ENCODE measurements at regions not wholly inside any gene's neighbourhood (a gene's known extent, or its start where the extent isn't known, plus 50 kb on each side); places are given as distances from the start of the nearest gene placed in this dataset.

DNA sequence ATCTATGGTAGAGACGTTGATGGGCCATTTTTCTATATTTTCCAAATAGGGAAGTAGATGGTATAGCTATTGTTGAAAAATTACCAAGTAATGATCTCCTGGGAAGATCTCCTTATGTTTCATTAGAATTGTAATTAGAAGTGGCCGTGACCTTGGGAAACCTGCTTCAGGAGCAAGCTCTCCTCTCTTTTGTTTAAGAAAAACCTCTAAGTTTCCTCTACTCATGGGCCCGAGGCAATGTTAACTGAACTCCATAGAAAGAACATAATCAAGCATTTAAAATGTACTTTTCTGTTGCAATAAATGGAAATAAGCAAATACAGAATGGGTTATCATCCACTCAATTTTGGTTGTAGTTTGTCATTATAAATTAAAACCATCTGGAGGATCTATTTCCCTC, 511.2 kb upstream of the MDFIC2 start:
- H3K4me1 Mint-ChIP-seq = no peaks in the 10 kb centered on the region
- peaks cover 5% of the 10 kb centered on the region for H3K27me3 Mint-ChIP-seq
- H3K9me3 Mint-ChIP-seq = no peaks in the 10 kb centered on the region
- H3K36me3 Mint-ChIP-seq (ENCODE audit: low read depth) = no peaks in the 10 kb centered on the region
- DNase-seq (no peak), ATAC-seq (no peak)
- no peak overlapping the region for H3K27ac Mint-ChIP-seq
- H3K4me3 Mint-ChIP-seq = no peak overlapping the region

DNA sequence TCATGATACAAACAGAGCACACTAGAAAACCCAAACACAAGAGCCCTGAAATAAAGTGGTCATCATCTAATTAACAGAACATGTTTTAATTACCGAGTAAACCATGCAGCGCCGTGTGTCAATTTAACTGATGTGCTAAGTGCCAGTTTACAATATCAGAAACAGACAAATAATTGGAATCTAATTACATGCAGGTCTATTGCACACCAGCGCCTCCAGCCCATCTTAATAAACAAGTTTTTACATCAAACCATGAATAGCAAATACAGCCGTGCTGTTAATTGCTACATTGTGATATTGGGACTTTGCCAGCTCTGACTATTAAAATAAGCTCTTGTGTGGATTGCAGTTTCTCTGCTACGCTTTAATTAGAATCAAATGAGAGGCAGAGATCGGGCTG, 510.2 kb upstream of the MDFIC2 start:
- no peaks in the 10 kb centered on the region for H3K4me1 Mint-ChIP-seq
- no peak for DNase-seq
- H3K36me3 Mint-ChIP-seq (ENCODE audit: low read depth) = no peaks in the 10 kb centered on the region
- ATAC-seq = no peak
- peaks cover 4% of the 10 kb centered on the region for H3K27me3 Mint-ChIP-seq
- no peak overlapping the region for H3K27ac Mint-ChIP-seq
- no peaks in the 10 kb centered on the region for H3K9me3 Mint-ChIP-seq
- no peak overlapping the region for H3K4me3 Mint-ChIP-seq

DNA sequence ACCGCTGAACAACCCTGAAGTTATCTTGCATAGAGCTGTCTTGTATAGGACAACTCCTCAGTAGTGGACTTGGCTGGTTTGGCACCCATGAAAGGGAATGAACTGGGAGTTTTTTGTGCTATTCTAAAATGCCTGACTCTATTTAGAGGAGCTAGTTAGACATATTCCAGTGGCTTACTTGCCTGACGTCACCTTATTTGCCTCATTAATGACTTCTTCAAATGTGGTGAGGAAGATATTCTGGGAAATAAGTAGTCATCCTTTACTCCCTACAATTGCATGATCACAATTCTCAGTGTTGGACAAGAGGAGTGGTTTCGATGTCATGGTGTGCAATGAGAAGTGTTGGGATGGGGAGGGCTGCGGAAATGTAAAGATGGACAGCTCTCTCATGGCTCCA, 509.2 kb upstream of the MDFIC2 start:
- DNase-seq (no peak), ATAC-seq (no peak)
- peaks cover 4% of the 10 kb centered on the region for H3K27me3 Mint-ChIP-seq
- no peak overlapping the region for H3K27ac Mint-ChIP-seq
- no peak overlapping the region for H3K4me3 Mint-ChIP-seq
- H3K9me3 Mint-ChIP-seq = peaks cover 5% of the 10 kb centered on the region
- no peaks in the 10 kb centered on the region for H3K4me1 Mint-ChIP-seq
- no peaks in the 10 kb centered on the region for H3K36me3 Mint-ChIP-seq (ENCODE audit: low read depth)

DNA sequence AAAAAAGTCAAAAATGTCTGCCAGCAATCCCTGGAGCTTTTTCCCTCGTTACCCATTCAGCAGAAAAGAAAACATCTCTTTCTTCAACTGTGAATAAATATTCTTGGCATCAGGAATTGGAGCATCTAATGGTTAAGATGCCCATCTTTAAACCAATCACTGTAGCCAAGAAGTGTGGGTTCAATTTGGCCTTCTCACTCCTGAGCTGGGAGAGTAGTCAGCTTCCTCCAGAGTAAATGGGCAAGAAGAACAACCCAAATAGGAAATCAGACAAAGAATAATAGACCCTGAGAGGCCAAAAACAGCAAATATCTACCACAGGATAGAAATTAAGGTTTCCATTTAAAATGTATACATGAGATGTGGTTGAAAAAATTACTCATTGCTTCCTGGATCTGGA, 508.0 kb upstream of the MDFIC2 start:
- ATAC-seq = no peak
- H3K27me3 Mint-ChIP-seq = peaks cover 7% of the 10 kb centered on the region
- H3K4me3 Mint-ChIP-seq = no peak overlapping the region
- H3K27ac Mint-ChIP-seq = no peak overlapping the region
- H3K9me3 Mint-ChIP-seq = peaks cover 6% of the 10 kb centered on the region
- no peaks in the 10 kb centered on the region for H3K36me3 Mint-ChIP-seq (ENCODE audit: low read depth)
- no peaks in the 10 kb centered on the region for H3K4me1 Mint-ChIP-seq
- DNase-seq = no peak

DNA sequence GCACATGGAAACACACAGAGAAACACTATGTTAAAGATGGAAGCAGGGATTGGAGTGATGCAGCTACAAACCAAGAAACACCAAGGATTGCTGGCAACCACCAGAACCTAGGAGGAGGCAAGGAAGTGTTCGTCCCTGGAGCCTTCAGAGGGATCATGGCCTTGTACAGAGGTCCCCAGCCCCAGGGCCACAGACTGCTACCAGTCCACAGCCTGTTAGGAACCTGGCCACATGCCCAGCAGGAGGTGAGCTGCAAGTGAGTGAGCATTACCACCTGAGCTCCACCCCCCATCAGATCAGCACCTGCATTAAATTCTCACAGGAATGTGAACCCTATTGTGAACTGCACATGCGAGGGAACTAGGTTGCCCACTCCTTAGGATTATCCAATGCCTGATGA, 505.7 kb upstream of the MDFIC2 start:
- no peak for DNase-seq
- Mint-ChIP-seq H3K4me1 (no peaks in the 10 kb centered on the region), H3K36me3 (ENCODE audit: low read depth) (no peaks in the 10 kb centered on the region), H3K9me3 (peaks cover 6% of the 10 kb centered on the region), H3K4me3 (no peak overlapping the region), H3K27me3 (peaks cover 4% of the 10 kb centered on the region), H3K27ac (no peak overlapping the region)
- ATAC-seq = no peak

DNA sequence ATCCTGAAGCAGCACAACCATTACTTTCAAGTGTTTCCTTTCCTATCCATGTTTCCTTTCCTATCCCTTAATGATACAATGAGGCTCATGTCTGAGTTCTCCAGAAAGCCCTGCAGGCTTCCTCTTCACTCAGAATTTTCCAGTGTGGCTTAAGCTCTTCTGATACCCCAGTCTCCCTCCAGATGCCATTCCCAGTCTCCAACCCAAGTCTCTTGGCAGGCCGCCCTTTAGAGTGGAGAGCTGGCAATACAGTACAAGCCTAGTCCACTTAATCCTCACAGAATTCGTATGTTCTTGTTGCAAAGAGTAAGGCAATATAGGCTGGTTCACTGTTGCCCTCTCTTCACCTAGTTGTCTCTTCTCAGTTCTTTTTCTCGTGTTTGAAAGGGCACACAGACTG, 503.9 kb upstream of the MDFIC2 start:
- H3K9me3 Mint-ChIP-seq = peaks cover 6% of the 10 kb centered on the region
- DNase-seq (no peak), ATAC-seq (no peak)

DNA sequence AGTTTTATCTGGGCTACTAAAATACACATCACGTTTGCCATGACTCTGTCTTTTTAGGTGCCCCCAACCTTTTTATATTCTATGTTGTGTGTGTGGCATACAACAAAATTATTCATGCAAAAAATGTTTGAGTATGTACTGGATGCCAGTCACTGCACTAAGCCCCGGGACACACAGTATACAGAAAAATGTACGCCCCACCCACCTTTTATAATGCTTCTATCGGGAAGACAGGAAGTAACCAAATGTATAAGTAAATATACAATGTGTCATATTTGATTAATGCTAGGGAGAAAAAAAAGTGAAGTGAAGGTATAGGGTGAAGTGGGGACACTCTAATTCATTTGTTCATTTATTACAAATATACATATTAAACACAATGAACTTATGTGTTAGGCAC, 503.4 kb upstream of the MDFIC2 start:
- Mint-ChIP-seq H3K4me1 (no peaks in the 10 kb centered on the region), H3K36me3 (ENCODE audit: low read depth) (no peaks in the 10 kb centered on the region), H3K27me3 (peaks cover 4% of the 10 kb centered on the region), H3K27ac (no peak overlapping the region), H3K9me3 (peaks cover 6% of the 10 kb centered on the region), H3K4me3 (no peak overlapping the region)
- DNase-seq (no peak), ATAC-seq (no peak)

More for the DNA sequence above, 503.9 kb upstream of the MDFIC2 start:
- no peaks in the 10 kb centered on the region for H3K4me1 Mint-ChIP-seq
- H3K27me3 Mint-ChIP-seq = peaks cover 4% of the 10 kb centered on the region
- H3K4me3 Mint-ChIP-seq = no peak overlapping the region
- H3K27ac Mint-ChIP-seq = no peak overlapping the region
- H3K36me3 Mint-ChIP-seq (ENCODE audit: low read depth) = no peaks in the 10 kb centered on the region

DNA sequence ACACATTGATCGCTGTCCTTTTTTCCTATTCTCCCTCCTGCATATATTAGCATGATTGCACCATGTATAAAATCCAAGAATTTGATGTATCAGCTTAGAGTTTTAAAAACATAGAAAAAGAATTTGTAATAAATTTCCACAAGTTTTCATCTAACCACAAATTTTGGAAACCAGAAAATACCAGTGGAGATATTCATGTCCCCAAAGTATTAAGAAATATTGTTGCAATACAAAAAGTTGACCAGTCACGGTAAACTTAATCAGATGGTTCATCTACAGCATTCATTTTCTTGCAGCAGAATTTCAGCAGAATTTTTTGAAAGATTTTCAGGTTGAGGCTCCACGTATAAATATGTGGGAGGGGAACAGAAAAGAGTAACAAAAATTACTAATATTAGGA, 500.9 kb upstream of the MDFIC2 start:
- Mint-ChIP-seq H3K27me3 (peaks cover 4% of the 10 kb centered on the region), H3K36me3 (ENCODE audit: low read depth) (no peaks in the 10 kb centered on the region), H3K4me1 (no peaks in the 10 kb centered on the region), H3K27ac (no peak overlapping the region), H3K4me3 (no peak overlapping the region), H3K9me3 (peaks cover 6% of the 10 kb centered on the region)
- DNase-seq (no peak), ATAC-seq (no peak)

DNA sequence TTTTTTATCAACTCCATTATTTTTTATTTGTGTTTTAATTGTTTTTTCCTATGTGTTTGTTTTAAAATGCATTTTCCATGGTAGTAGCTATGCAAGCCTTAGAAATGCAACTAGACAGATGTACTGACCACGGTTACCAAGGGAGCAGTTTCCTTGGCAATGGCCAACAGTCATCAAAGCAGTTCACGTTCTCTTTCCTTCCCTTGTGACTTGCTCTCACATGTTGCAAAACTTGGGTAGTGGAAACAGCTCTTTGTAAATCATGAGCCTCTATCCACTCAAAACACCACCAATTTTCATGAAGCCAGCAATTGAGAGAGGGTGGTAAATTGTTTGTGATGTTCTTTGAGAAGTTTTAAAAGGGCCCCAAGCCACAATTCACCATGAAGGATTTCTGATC, 499.4 kb upstream of the MDFIC2 start:
- Mint-ChIP-seq H3K27me3 (peaks cover 11% of the 10 kb centered on the region), H3K4me3 (no peak overlapping the region), H3K27ac (no peak overlapping the region), H3K9me3 (peaks cover 3% of the 10 kb centered on the region), H3K36me3 (ENCODE audit: low read depth) (no peaks in the 10 kb centered on the region), H3K4me1 (no peaks in the 10 kb centered on the region)
- DNase-seq (no peak), ATAC-seq (no peak)

DNA sequence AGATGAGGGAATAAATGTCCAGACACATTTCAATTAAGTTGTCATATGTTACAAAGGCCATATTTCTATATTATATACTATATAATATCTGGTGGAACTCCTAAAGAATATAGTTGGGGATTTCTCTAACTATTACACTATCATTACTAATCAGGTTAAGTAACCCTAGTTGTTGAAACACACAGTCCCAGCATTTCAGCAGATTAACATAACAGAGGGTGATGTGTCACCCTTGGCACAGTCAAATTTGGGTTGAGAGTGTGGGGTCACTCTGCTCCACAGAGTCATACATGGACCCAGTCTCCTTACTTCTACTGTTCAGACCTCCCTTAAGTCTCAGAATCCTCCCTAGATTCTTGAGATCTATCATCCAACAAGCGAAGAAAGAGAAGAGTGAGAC, 496.4 kb upstream of the MDFIC2 start:
- Mint-ChIP-seq H3K27ac (no peak overlapping the region), H3K4me1 (no peaks in the 10 kb centered on the region), H3K9me3 (no peaks in the 10 kb centered on the region), H3K4me3 (no peak overlapping the region), H3K36me3 (ENCODE audit: low read depth) (no peaks in the 10 kb centered on the region), H3K27me3 (peaks cover 18% of the 10 kb centered on the region)
- DNase-seq (no peak), ATAC-seq (no peak)

DNA sequence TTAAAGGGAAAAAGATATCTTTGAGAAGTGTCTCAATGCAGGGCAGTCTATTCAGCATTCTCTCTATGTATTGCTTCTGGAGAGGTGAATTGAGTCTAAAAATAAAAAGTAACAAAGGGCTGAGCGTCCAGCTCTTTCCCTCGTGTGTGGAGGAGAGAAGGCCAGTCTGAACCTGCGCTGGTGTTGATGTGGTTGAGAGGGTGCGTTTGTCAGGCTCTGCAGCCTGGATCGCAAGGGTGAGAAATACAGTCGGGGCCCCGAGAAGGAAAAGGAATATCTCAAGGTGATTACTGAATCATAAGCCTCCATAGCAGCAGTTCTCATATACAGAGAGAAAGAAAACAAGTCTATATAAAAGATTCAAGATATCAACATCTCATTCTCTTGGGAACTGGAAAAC, 494.1 kb upstream of the MDFIC2 start:
- no peak for ATAC-seq
- H3K4me1 Mint-ChIP-seq = no peaks in the 10 kb centered on the region
- no peak for DNase-seq
- H3K27ac Mint-ChIP-seq = no peak overlapping the region
- no peaks in the 10 kb centered on the region for H3K9me3 Mint-ChIP-seq
- peaks cover 19% of the 10 kb centered on the region for H3K27me3 Mint-ChIP-seq
- H3K36me3 Mint-ChIP-seq (ENCODE audit: low read depth) = no peaks in the 10 kb centered on the region
- no peak overlapping the region for H3K4me3 Mint-ChIP-seq

DNA sequence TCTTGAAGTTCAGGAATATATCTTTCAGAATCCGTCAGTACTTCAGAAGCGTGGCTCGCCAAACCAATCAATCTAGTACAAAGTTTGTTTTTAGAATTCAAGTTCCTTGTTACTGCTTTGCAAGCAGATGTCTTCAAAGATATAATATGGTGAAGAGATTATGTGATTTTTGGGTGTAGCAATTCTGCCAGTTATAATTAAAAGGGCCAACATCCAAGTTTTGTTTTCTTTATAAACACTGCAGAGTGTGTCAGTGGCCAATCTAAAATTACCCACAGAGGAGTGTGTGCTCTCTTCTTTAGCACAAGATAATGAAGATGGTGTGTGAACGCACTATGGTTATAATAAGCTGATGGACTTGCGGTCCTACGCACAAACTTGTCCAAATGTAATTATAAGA, 493.6 kb upstream of the MDFIC2 start:
- H3K4me1 Mint-ChIP-seq = no peaks in the 10 kb centered on the region
- ATAC-seq = no peak
- no peak overlapping the region for H3K4me3 Mint-ChIP-seq

DNA sequence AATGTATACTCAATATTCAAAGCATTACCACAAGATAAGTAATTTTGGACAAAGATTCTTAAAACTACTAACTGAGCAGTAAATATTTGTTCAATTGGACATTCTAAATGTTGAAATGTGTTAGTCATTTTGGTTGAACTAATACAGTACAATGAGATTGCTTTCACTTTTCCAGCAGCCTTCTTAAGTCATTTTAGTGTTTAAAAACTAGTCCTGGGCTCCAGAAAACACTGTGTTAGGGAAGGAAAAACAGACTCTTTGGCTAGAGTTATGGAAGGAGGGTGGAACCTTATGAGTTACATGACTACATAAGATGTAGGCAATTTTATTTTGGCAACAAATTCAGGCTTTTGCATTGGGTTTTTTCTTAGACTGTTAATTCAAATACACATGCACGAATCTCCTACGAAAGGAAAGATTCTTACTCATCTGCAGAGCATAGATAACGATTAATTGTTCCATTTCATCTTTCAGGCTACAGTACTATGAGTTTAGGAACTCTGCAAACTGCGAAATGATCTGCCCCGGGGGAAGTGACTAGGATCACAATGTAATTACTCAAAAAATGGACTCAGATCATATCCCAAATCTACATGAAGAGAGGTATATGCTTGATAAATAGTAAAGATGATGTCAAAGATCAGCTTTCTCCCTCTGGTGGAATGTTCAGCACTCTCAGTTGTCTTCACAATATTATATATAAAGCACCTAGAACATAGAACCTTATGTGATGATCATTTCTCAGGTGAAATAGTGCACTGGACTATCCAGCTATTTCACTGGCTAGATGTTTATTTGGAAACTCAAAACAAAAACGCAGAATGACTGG, 492.8 kb upstream of the MDFIC2 start:
- Mint-ChIP-seq H3K36me3 (ENCODE audit: low read depth) (no peaks in the 10 kb centered on the region), H3K4me3 (no peak overlapping the region), H3K27me3 (peaks cover 28% of the 10 kb centered on the region), H3K27ac (no peak overlapping the region), H3K4me1 (no peaks in the 10 kb centered on the region), H3K9me3 (no peaks in the 10 kb centered on the region)
- no peak for ATAC-seq
- DNase-seq = no peak

More for the DNA sequence above, 493.6 kb upstream of the MDFIC2 start:
- H3K36me3 Mint-ChIP-seq (ENCODE audit: low read depth) = no peaks in the 10 kb centered on the region
- H3K27me3 Mint-ChIP-seq = peaks cover 22% of the 10 kb centered on the region
- DNase-seq = no peak
- no peak overlapping the region for H3K27ac Mint-ChIP-seq
- no peaks in the 10 kb centered on the region for H3K9me3 Mint-ChIP-seq

DNA sequence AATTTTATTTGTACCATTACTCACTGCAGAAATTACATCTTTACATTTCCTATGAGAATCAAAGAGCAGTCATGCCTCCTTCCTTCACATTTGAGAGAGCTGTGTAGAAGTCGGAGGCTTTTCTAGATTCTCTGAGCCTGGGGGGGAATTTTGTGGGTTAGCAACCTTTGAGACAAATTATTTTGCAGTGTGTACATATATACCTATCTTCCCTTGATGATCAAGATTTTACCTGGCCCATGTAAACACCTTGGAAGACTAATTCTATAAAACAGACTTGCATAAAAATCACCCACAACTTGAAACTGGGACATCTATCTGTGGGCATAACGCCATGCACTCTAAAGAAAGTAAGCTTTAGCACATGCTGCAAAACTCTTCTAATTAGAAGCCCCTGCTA, 491.5 kb upstream of the MDFIC2 start:
- Mint-ChIP-seq H3K4me3 (no peak overlapping the region), H3K27ac (no peak overlapping the region), H3K27me3 (peaks cover 34% of the 10 kb centered on the region), H3K36me3 (ENCODE audit: low read depth) (no peaks in the 10 kb centered on the region), H3K9me3 (no peaks in the 10 kb centered on the region), H3K4me1 (no peaks in the 10 kb centered on the region)
- ATAC-seq (no peak), DNase-seq (no peak)

DNA sequence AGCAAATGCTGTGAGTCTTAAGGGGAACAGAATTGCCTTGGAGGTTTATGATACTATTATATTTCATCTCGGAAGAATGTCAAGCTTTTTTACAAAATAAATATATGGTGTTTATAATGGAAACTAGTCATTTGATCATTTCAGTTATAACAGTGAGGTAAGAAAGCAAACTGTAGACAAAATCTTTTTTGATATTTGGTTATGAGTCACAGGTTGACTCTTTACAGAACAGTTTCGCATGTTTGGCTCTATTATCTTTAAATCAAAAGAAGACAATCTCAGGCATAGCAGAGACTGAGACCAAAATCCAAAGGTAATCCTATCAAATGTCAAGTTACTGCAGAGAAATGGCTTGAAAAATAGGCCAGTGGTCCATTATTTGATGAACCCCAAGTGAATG, 490.9 kb upstream of the MDFIC2 start:
- Mint-ChIP-seq H3K4me3 (no peak overlapping the region), H3K36me3 (ENCODE audit: low read depth) (no peaks in the 10 kb centered on the region), H3K27ac (no peak overlapping the region), H3K4me1 (no peaks in the 10 kb centered on the region), H3K9me3 (no peaks in the 10 kb centered on the region), H3K27me3 (peaks cover 38% of the 10 kb centered on the region)
- DNase-seq (no peak), ATAC-seq (peak; percentile 20)

DNA sequence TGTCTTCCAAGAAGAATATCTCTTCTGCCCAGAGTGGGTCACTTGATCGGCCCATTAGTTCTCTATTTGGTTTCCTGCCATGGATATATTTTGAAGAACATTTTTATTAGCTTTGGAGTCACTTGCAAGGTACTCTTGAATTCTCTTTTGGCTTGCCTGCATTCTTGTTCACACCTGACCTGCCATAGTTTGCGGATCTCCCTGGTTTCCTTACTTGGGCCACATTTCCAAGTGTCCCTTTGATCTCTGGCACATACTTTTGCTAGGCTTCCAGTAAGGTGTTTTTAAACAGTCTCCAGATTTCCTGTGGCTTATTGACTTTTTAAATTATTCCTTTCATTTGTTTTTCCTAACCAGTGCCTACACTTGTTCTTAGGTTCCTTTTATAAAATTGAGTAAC, 488.5 kb upstream of the MDFIC2 start:
- ATAC-seq (no peak), DNase-seq (no peak)
- H3K27ac Mint-ChIP-seq = no peak overlapping the region
- no peak overlapping the region for H3K4me3 Mint-ChIP-seq
- no peaks in the 10 kb centered on the region for H3K36me3 Mint-ChIP-seq (ENCODE audit: low read depth)
- H3K4me1 Mint-ChIP-seq = no peaks in the 10 kb centered on the region
- no peaks in the 10 kb centered on the region for H3K9me3 Mint-ChIP-seq
- H3K27me3 Mint-ChIP-seq = peaks cover 30% of the 10 kb centered on the region

Measured in activated naive CD8-positive, alpha-beta T cell treated with anti-CD3 and anti-CD28 coated beads, Interleukin-2, amount 50 U/mL, for 24 hours (primary cell).